Stimulated activated CD4-positive, alpha-beta T cell treated with anti-CD3 and anti-CD28 coated beads, Interleukin-4, amount 100 ng/mL, for 4 hours (primary cell): ENCODE measurements at regions not wholly inside any gene's neighbourhood (a gene's known extent, or its start where the extent isn't known, plus 50 kb on each side); places are given as distances from the start of the nearest gene placed in this dataset.
"Not testable (repeated sequence)": the region's sequence is repeated elsewhere in the genome, so short reads cannot be mapped to it uniquely, and the experiment has no call there.

Experiments used
- DNase-seq, 2 experiments: peaks; one replicate each; pipeline ENCODE4 v3.0.0-alpha.2; 2020

DNA sequence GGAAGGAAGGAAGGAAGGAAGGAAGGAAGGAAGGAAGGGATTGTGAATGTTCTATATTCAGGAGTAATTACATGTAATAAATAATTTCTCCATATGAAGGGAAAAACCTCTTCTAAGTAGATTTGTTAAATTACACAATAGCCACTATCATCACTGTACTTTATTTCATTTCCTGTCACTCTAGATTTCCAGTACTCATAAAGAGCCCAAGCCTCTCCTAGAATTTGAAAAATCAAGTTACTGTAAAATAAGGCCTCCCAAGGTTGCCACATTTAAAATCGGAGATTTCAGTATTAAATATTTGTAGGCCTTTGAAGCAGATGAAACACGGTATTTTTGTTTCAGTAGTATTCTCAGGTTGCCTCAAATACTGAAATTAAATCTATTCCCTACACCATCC lies 499.0 kb downstream of the CDH10 start:
- no peak for DNase-seq

DNA sequence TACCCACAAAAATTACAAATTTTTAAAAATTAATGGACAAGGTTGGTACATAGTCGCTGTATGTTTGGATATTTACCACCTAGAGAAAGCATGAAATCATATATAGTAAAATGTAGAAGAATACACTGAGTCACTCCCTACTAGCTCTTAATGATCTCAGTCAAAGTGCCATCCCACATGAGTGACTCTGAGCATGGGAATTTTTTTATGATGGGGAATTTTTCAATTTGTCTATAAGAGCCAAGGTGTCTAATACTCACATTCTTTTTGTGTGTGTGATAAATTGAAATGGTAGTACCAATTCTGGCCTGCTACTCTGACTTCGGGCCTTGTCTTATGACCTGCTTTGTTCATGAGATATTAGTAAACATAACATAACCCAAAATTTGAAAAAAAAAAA lies 483.2 kb downstream of the CDH10 start:
- no peak for DNase-seq

DNA sequence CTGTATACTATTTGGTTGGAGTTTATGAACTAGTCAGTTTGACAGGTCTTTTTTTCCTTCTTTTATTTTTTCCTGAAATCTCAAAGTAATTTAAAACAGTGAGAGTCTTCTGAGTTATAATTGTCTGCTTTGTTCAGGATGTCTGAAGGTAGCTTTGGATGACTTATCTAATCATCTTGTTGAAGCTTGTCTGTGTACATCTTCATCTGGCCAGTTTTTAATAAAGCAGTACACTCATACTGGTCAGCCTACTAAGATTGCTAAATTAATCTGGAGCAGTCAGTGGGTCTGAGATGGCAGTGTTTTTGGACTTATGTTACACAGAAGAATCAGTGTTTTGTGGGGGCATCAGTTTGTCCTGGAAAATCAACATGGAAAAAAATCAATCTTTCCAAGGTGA lies 482.4 kb downstream of the CDH10 start:
- no peak for DNase-seq

DNA sequence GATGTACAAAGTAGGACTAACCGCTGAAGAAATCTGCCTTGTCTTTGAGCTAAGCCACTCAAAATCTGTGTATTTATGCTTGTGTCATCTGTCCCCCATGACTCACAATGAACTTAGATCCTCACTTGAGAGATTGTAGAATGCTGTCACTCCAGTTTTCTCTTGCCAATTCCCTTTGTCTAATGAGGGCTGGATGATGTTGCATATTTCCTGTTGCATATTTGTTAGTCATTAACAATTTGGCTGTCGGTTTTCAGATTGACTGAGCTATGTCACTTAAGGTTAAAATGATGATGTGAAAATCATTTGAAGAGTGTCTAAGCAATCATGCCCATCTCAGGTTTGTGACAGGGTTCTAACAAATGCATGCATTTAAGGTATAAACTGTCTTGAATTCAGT lies 481.7 kb downstream of the CDH10 start:
- no peak for DNase-seq

DNA sequence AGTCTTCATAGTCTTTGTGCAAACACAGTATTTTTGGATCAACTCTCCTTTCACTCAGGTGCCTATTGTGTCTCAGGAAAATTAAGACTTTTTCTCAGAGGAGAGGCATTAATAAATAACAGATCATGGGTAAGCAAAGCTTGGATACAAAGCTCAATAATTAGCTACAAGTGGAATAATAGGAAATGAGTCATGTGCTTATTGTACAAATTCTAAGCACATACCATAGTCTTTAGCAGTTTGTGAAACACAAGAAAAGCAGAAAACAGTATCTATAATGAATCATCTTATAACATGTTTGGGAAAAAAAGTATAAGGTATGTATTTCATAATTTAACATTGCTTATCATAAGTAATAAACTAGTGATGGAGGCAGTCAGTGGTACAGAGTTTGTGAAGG lies 477.0 kb downstream of the CDH10 start:
- no peak for DNase-seq

DNA sequence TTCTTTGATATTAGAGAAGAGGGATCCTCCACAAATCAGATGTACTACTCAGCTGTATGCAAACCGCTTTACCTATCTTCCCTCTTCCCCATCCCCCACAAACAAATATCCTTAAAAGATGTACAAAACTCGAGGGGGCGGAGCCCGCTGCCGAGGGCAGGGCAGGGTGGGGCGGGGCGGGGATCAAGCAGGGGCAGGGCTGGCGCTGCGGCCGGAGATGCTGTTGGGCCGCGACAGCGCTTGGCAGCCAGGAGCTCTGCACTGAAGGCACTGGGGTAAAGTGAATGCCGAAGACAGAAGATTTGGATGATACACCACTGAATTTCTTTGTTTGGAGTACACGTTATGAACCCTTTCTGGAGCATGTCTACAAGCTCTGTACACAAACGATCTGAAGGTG lies 474.8 kb downstream of the CDH10 start:
- DNase-seq, result no peak

DNA sequence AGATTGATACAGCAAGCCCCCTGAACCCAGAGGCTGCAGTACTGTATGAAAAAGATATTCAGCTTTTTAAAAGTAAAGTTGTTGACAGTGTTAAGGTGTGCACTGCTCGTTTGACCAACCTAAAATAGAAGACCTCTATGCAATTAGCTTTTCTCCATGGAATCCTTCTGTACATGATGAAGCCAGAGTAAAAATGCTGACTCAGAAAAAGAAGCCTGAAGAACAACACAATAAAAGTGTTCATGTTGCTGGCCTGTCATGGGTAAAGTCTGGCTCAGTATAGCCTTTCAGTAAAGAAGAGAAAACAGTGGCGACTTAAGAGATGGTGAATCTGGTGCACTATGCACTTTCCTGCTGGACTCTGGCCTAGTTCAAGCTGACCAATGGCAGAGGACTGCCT lies 473.8 kb downstream of the CDH10 start:
- DNase-seq, result not testable (repeated sequence)

DNA sequence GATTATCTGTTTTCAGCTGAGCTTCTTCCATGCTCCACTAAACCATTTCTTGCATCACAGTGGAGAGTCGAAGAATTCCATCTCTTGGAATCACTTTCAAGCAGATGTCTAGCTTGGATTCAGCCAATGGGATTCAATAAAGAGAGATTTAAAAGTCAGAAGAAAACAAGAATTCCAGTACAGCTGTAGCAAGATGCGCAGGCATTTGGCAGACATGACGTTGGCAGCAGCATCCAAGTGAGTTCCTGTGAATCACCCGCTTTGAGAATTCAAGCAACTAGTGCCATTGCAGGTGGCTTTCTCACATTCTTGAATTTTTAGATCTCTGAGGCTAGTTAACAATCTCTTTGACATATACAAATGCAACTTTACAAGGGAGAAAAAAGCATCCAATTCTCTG lies 467.0 kb downstream of the CDH10 start:
- DNase-seq, result no peak

DNA sequence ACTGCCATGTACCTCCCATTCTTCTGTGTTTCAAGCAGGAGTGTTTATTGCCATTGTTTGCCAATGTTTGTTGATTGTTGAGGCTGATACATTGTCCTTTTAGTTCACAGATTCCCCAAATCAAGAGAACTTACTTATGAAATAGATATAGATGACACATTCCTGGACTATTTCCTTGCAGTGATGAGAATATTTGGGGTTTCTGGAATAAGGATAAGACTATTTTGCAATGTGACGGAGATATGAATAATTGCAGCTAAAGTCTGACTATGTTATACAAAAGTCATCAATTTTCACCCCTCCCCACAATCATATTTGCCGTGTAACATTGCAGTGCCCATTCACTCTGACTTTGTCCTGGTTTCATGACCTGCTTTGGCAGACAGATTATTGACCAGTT lies 460.8 kb downstream of the CDH10 start:
- DNase-seq, result no peak

DNA sequence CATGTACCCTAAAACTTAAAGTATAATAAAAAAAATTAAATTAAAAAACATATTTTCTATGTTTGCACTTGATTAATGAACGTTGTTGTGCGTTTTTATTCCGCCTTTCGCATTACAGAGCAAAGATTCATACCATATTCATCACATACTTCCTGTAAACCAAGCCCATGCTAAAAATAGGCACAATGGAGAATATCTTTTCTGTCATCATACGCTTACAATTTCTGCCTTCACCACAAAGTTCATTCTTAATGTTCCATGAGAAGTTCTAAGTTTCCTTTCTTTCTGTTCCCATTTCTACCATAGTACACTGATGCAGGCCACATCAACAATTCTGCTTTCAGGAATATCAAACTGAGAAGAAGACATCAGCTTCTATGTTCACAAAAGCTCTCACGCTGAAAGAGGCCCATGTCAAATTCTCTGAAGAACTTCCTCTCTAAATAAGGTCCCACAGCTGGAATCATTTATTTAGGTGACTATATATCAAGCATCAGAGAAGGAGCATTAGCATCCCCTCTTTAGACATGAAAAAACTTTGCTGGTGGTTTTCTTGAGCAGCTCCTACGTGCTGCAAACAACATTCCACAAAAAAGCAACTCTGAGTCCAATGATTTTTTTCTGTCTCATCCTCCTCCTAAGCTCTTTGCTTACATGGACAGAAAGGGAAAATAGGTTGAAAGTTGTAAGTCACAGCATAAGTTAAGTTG lies 456.4 kb downstream of the CDH10 start:
- DNase-seq, result no peak

DNA sequence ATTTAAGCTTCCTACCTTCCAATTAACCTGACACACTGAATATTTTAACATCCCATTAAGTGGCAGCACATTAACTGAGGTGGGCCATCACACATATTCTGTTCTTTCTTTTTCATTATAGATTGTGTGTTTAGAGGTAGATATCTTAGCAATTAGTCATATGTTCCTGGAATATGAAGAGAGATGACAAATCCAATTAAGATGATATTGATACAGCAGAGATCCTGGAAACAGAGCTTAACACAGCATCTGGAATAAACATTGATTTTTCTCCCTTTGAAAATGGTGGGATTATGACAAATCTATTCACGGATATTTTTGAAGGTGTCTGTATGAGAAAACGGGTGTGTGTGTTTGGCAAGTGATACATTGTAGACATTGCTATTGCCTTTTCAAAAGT lies 448.0 kb downstream of the CDH10 start:
- DNase-seq, result no peak

DNA sequence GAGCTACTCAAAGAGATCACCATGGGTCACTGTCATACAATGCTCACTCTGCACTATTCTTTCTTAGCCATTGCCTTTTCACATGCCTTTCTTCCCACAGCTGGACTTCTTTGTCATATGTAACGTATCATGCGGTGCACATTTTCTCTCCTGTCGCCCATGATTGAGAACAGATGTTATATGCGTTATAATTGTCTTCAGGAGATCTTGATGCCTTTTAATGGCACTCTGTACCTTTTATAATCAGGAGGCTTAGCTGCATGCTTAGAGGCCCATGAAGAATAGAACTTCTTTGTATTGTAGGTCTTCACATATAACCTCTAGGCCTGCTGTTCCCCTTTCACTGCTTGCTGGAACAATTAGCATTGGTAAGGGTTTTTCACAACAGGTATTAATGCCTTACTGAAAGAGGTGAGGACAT lies 436.1 kb downstream of the CDH10 start:
- DNase-seq, result no peak

DNA sequence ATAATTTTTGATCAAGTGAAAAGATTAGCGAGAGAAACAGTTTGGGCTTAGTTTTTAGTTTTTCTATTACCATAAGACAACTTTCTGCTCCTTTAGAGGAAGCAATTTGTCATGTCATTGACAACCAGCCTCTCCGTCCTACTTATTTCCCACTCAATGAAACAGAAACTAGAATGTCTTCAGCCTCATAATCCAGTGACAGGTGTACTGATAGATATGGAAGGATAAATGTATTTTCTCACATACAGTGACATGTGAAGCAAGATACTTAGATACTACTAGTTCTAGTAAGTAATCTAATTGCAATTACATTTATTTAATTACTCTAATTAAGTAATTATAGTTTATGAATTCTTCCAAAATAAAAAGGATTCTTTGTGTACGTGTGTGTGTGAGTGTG lies 429.7 kb downstream of the CDH10 start:
- DNase-seq, result no peak

DNA sequence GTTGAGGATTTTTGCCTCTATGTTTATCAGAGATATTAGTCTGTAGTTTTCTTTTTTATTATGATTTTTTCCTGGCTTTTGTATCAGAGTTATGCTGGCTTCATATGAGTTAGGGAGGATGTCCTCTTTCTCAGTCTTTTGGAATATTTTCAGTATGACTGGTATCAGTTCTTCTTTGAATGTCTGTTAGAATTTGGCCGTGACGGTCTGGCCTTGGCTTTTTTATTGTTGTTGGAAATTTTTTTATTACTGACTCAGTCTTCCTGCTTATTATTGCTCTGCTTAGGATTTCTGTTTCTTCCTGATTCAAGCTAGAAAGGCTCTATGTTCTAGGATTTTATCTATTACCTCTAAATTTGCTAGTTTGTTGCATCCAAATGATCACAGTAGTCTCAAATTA lies 421.9 kb downstream of the CDH10 start:
- no peak for DNase-seq

DNA sequence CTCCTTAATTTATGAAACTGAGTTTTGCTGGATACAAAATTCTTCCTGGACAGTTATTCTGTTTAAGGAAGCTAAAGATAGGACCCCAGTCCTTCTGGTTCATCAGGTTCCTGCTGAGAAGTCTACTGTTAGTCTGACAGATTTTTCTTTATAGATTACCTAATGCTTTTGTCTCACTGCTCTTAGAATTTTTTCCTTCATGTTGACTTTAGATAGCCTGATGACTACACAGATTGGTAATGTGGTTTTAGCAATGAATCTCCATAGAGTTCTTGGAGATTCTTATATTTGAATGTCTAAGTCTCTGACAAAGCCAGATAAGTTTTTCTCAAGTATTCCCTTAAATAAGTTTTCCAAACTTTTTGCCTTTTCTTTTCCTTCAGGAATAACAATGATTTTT lies 419.7 kb downstream of the CDH10 start:
- DNase-seq, result no peak

DNA sequence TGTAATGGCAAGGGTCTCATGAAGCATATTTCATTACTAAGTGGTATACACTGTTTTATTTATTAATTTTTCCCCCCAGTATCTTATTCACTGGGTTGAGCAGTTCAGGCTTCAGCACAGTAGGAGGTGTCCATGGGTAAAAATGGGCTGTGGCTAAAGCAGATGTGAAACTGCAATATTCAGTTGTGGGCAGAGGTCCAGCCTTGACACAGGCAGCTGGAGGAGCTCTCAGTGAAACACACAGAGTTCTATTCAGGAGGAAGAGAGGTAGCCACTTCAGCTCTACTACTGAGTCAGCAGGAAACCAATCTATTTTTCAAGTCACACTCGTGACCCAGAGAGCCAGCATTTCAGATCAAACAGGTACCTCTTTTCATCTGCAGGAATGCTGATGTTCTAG lies 418.3 kb downstream of the CDH10 start:
- no peak for DNase-seq

DNA sequence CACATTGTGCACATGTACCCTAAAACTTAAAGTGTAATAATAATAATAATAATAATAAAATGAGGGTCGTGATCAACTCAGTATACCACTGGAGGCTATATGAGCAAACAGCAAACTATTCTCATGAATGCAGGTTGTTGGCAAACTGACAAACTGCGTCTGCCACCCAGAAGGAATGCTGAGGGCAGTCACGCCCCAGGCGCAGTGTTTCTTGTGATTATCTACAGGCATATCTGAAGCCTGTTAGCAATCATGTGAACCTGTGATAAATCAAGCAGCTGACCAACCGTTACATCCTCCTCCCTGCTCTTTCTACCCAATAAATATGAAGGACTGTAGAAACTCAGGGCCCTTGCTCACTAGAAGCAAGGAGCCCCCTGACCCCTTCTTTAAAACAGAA lies 416.9 kb downstream of the CDH10 start:
- DNase-seq, result not testable (repeated sequence)

DNA sequence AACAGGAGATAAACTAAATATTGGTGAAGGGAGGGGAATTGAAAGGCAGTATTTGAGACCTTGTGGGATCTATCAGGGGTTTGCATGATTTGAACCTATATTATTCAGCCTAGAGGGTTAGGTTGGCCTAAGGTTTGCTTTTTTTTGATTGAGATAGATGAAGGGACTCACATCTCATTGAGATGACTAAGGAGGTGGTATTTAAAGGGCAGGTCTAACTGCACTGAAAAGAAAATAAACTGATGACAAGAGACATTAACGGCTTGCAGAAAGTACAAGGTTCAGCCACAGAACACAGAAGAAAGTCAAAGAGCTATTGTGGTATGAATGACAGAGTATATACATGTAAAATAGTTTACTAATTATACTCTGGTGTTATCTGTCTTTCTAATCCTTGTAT lies 412.7 kb downstream of the CDH10 start:
- no peak for DNase-seq

DNA sequence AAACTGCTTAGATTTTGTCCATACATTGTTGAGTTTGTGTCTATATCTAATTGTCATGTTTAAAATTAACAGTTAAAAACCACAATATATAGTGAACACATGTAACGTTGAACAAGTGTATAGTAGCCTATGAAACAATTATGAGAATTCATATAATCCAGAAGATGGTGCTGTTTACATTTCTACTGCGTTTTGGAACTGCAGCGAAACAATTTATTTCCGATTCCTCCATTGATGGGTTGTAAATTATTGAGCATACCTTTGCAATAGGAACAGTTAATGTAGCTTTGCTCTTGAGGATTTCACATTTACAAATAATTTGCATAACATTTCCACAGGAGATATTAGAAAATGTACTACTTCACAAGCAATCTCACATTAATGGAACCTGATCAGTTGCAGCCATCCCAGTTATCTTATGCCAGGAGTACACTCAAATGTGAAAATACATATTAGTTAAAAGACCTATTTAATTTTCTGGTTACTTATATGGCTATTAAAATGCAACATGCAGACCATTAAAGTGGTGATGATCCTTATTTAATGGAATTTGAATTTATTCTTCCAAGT lies 411.8 kb downstream of the CDH10 start:
- no peak for DNase-seq

DNA sequence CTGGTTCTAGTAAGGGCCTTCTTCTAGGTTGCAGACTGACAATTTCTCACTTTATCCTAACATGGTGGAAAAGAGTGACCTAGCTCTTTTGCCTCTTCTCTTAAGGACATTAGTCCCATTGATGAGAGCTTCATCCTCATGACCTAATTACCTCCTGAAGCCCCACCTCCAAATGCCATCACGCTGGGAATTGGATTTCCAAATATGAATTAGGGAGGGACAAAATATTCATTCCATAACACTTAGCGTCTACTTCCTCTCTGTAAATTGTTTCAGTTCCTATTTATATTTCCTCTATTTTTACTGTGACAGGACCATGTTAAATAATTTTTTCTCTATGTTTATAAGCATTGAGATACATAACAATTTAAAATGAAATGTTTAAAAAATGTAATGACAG lies 408.8 kb downstream of the CDH10 start:
- no peak for DNase-seq

DNA sequence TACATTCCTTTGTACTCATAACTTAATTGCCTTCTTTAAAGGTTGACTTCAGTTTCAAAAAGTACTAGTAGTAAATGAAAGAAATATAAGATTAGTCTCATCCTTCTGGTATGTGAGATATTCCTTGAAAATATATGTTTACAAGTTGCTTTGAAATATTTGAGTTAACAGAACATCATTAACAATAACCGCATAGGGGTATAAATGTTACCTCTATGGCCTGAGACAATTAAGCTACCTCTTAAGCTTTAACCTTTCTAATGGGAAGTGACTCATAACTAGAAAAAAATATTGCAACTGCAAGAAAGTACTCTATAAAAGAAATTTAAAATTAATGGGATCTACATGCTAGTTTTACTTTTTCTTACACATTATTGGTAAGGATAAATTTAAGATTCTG lies 399.0 kb downstream of the CDH10 start:
- no peak for DNase-seq

DNA sequence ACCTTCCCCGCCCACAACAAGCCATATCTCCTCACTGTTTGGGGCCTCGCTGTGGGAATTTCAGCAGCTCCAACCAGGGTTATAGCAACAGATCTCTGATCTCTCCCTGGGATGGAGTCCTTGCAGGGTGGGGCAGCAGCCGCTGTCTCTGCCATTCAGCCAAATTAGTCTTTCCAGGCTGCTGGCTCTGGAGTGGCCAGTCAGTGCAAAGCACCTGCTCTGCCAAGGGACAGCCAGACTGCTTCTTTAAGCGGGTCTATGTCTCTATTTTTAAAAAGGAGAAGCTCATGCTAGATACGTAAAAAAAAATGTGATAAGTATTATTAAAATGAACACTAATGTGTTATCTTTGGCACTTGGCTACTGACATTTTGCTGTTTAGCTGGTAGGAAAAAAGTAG lies 380.2 kb downstream of the CDH10 start:
- DNase-seq, result no peak

DNA sequence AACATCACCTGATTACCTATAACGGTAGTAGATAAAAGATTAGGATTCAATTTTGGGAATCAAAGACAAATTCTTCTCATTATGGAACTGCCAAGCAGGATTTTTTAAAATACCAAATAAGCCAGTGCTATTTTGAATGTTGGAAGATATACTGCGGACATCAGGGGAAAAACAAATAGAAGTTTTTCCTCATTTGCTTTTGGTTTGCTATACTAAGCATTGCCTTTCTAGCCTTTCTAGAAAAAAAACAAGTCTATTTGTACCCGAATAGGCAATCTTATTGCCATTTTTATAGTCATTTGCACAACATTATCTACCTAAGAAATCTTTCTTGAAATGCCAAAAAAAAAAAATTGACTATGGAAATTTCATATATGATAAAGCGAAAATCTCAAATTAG lies 379.5 kb downstream of the CDH10 start:
- no peak for DNase-seq

DNA sequence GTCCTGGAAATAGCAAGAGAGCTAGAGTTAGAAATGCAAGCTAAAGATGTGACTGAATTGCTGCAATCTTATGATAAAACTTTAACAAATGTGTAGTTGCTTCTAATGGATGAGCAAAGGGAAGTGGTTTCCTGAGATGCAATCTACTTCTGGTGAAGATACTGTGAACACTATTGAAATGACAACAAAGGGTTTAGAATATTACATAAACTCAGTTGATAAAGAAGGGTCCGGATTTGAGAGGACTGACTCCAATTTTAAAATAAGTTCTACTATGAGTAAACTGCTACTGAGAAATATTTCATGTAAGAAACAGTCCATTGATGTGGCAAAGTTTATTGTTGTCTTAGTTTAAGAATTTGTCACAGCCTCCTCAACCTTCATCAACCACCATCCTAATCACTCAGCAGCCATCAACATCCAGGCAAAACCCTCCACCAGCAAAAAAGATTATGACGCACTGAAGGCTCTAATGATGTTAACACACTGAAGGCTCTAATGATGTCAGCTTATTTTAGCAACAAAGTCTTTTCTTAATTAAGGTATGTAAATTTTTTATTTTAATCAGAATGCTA lies 376.2 kb downstream of the CDH10 start:
- DNase-seq, result no peak

DNA sequence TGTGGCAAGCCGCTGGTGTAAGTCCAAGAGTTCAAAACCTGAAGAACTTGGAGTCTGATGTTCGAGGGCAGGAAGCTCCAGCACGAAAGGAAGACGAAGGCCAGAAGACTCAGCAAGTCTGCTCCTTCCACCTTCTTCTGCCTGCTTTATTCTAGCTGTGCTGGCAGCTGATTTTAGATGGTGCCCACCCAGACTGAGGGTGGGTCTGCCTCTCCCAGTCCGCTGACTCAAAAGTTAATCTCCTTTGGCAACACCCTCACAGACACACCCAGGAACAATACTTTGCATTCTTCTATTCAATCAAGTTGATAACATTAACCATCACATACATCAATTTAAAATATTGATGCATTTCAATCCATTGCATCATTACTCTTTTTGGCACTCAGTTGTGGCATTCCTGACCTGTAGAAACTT lies 373.1 kb downstream of the CDH10 start:
- DNase-seq, result not testable (repeated sequence)
